ENCODE measurements at regions not wholly inside any gene's neighbourhood (a gene's known extent, or its start where the extent isn't known, plus 50 kb on each side); places are given as distances from the start of the nearest gene placed in this dataset.

DNA sequence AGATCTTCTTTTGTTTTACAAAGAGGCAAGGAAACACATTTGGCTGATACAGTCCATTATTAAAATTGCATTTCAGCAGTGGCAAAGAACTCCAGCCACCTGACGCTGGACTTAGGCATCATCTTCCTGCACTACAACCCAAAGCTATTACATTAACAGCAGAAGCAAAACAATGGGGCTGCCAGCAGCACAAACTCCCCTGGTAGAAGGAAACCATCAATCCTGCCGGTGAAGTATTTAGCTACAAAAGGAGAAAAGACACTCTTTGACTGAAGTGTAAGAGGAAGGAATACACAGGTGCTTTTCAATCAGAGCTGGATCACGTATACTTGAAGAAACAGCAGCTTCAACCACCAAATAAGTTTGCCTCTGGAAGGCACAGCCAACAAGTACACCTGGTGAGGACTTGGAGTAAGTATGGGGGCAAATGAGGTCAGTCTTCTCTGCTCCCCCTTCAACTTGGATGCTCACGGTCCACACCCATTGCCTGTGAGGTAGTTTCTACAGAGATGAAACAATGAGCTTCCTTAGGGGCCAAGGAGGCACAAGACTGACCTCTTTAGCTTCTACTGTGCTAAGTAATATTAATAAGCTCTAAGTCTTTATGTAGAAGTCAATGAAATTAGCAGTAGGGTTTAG lies 125.9 kb upstream of the FOXN3 start:
- Histone ChIP-seq H3K9me3 (no peaks in the 10 kb centered on the region), H3K4me1 (peaks cover 8% of the 10 kb centered on the region), H3K4me3 (no peak overlapping the region), H3K36me3 (no peaks in the 10 kb centered on the region), H3K27ac (no peak overlapping the region), H3K27me3 (no peaks in the 10 kb centered on the region)
- TF ChIP-seq POLR2AphosphoS5 (IDR thresholded peaks at IDR 0.05; ENCODE audit: insufficient read depth in 1 of 2, low read depth in 1 of 2) (no peak), POLR2A (IDR thresholded peaks at IDR 0.05) (no peak)
- TF ChIP-seq, protein P1, sequence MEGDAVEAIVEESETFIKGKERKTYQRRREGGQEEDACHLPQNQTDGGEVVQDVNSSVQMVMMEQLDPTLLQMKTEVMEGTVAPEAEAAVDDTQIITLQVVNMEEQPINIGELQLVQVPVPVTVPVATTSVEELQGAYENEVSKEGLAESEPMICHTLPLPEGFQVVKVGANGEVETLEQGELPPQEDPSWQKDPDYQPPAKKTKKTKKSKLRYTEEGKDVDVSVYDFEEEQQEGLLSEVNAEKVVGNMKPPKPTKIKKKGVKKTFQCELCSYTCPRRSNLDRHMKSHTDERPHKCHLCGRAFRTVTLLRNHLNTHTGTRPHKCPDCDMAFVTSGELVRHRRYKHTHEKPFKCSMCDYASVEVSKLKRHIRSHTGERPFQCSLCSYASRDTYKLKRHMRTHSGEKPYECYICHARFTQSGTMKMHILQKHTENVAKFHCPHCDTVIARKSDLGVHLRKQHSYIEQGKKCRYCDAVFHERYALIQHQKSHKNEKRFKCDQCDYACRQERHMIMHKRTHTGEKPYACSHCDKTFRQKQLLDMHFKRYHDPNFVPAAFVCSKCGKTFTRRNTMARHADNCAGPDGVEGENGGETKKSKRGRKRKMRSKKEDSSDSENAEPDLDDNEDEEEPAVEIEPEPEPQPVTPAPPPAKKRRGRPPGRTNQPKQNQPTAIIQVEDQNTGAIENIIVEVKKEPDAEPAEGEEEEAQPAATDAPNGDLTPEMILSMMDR (IDR thresholded peaks at IDR 0.05), result no peak
- DNase-seq (ENCODE audit: extremely low spot score in 2 of 2), result no peak
- intact Hi-C loops (cut with DNase I), result no loop called here

DNA sequence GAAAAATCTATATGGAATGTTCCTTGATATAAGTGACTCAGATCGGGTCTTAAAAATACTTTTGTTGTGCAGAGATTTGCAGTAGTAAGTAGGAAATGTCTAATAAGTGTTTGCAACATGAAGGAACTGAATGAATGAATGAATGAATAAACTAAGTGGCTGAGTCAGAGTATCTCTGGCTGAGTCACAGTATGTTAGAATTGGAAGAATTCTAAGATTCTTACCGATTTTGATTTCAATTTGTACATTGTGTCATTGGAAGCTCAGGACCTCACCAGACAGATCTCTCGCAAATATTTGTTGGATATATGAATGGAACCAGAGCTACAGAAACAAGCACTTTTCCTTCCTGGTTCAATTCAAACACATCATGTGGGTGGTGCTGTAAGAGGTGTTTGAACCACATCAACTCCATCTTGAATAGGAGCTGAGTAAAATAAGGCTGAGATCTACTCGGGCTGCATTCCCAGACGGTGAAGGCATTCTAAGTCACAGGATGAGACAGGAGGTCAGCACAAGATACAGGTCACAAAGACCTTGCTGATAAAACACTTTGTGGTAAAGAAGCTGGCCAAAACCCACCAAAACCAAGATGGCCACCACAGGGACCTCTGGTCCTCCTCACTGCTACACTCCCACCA lies 123.9 kb upstream of the FOXN3 start:
- no peak overlapping the region for H3K4me3 ChIP-seq
- no peaks in the 10 kb centered on the region for H3K9me3 ChIP-seq
- peaks cover 8% of the 10 kb centered on the region for H3K4me1 ChIP-seq
- no peak for TF ChIP-seq POLR2A (IDR thresholded peaks at IDR 0.05)
- DNase-seq (ENCODE audit: extremely low spot score in 2 of 2), result no peak
- H3K36me3 ChIP-seq, result no peaks in the 10 kb centered on the region
- no peak overlapping the region for H3K27ac ChIP-seq
- intact Hi-C loops (cut with DNase I), result no loop called here
- H3K27me3 ChIP-seq, result no peaks in the 10 kb centered on the region

DNA sequence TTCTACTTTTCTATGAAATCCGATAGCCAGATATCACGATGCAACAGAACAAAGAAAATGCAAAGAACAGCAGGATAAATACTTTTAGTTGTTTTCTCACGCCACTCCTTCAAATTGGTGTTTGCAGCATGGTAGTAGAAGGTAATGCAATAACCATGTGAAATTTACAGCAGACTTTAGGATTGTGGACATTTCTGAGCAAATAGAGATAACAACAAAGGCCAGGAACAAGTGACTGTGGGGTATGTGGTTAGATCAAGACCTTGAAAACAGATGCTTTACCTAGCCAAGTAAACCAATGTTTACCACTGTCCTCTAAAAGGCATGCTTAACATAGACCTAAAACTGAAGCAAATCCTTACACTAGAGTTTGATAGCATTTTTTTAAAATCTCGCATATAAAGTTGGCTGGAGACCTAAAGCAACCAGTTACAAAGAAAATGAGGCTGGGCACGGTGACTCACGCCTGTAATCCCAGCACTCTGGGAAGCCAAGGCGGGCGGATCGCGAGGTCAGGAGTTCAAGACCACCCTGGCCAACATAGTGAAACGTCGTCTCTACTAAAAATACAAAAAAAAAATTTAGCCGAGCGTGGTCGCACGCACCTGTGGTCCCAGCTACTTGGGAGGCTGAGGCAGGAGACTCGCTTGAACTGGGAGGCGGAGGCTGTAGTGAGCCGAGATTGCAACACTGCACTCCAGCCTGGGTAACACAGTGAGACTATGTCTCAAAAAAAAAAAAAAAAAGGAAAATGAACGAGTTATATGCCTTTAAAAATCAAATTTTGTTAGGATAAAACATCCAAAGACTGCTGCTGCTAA lies 123.2 kb upstream of the FOXN3 start:
- Histone ChIP-seq H3K9me3 (no peaks in the 10 kb centered on the region), H3K27me3 (no peaks in the 10 kb centered on the region), H3K4me3 (no peak overlapping the region), H3K36me3 (no peaks in the 10 kb centered on the region), H3K27ac (no peak overlapping the region), H3K4me1 (peaks cover 13% of the 10 kb centered on the region)
- no peak for DNase-seq (ENCODE audit: extremely low spot score in 2 of 2)
- intact Hi-C loops (cut with DNase I), result no loop called here
- TF ChIP-seq POLR2AphosphoS5 (IDR thresholded peaks at IDR 0.05; ENCODE audit: insufficient read depth in 1 of 2, low read depth in 1 of 2), result no peak
- TF ChIP-seq, protein P1 (IDR thresholded peaks at IDR 0.05), result no peak
- TF ChIP-seq POLR2A (IDR thresholded peaks at IDR 0.05), result no peak

DNA sequence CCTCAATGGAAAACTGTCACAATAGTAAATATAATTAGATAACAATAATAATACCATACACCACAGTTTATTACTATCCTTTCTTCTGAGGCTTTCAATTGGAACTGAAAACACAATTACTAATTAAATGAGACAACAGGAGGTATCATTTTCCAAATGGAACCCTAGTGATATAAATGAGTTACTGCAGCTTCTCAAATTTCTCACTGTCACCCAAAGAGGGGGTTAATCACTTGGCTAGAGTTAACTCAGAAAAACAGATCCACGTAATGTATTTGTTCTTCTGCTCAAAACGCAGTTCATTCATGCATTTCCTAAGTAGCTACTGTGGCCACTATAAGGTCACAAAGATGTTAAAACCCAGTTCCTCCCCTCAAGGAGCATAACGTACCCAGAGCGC lies 120.9 kb upstream of the FOXN3 start:
- Histone ChIP-seq H3K27me3 (no peaks in the 10 kb centered on the region), H3K9me3 (no peaks in the 10 kb centered on the region), H3K4me1 (peaks cover 18% of the 10 kb centered on the region), H3K4me3 (no peak overlapping the region), H3K36me3 (no peaks in the 10 kb centered on the region), H3K27ac (no peak overlapping the region)
- intact Hi-C loops (cut with DNase I), result no loop called here
- DNase-seq (ENCODE audit: extremely low spot score in 2 of 2), result no peak
- TF ChIP-seq, protein P1 (IDR thresholded peaks at IDR 0.05), result no peak
- TF ChIP-seq POLR2A (IDR thresholded peaks at IDR 0.05) (no peak), POLR2AphosphoS5 (IDR thresholded peaks at IDR 0.05; ENCODE audit: insufficient read depth in 1 of 2, low read depth in 1 of 2) (no peak)

DNA sequence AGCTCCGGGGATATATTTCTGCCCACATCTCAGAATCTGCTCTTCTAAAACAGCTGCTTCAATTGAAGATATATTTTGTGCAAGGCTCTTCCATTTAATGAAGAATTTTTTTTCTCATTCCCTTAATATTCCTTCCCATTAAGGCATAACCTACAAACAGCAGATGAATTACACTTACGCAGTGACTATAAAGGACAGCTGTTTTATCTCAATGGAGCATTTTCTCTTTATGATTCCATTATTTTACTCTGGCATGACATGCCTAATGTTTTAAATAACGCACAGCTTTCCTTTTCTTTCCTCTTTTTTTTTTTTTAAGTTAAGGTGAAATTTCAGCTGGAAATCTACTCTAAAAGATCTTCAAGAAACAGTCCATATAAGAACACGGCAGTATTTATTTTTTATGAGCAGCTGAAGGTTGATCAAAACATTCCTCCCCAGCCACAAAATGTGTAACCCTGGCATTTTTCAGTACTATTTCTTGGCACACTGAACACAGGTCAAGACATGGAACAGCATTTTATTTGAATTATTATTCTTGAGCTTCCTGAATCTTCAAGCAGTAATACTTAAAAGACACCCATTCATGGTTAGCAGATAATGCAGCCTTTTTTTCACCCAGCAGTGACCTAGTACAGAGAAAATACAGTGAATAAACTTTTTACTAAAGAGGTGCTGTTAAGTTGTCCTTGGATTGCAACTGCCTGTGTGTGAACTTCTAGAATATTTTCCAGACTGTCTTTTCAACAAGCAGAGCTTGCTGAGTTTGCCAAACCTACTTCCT lies 118.1 kb upstream of the FOXN3 start:
- intact Hi-C loops (cut with DNase I), result no loop called here

More for the DNA sequence above, 118.1 kb upstream of the FOXN3 start:
- H3K27ac ChIP-seq, result no peak overlapping the region
- no peak overlapping the region for H3K4me3 ChIP-seq
- H3K4me1 ChIP-seq, result peaks cover 25% of the 10 kb centered on the region
- no peaks in the 10 kb centered on the region for H3K27me3 ChIP-seq
- TF ChIP-seq POLR2A (IDR thresholded peaks at IDR 0.05), result no peak
- TF ChIP-seq, protein P1 (IDR thresholded peaks at IDR 0.05), result no peak
- TF ChIP-seq POLR2AphosphoS5 (IDR thresholded peaks at IDR 0.05; ENCODE audit: insufficient read depth in 1 of 2, low read depth in 1 of 2), result no peak
- DNase-seq (ENCODE audit: extremely low spot score in 2 of 2), result no peak
- H3K36me3 ChIP-seq, result no peaks in the 10 kb centered on the region
- no peaks in the 10 kb centered on the region for H3K9me3 ChIP-seq

All from vagina (tissue), 2 donors.